Neuronal stem cell (in vitro differentiated cells): ENCODE measurements at regions not wholly inside any gene's neighbourhood (a gene's known extent, or its start where the extent isn't known, plus 50 kb on each side); places are given as distances from the start of the nearest gene placed in this dataset.

ENCODE experiments used
- DNase-seq: peaks from one replicate; pipeline ENCODE4 v3.0.0-alpha.2; 2013; ENCODE audit warnings: low spot score
- H2AFZ ChIP-seq: one replicate; pipeline ENCODE4 v1.6.1; 2013; ENCODE audit warnings: mild to moderate bottlenecking, low read length, inconsistent platforms
- H2AK5ac ChIP-seq: 2 replicates; pipeline ENCODE4 v1.6.1; 2013; ENCODE audit warnings: low read depth, mild to moderate bottlenecking, inconsistent platforms, low read length, moderate library complexity, mixed read lengths
- H2BK120ac ChIP-seq: 2 replicates; pipeline ENCODE4 v1.6.1; 2013; ENCODE audit warnings: low read depth, mild to moderate bottlenecking, inconsistent platforms, low read length, moderate library complexity, mixed read lengths
- H2BK12ac ChIP-seq: one replicate; pipeline ENCODE4 v1.6.1; 2013; ENCODE audit warnings: low read length, inconsistent platforms
- H2BK15ac ChIP-seq: 2 replicates; pipeline ENCODE4 v1.6.1; 2013; ENCODE audit warnings: mild to moderate bottlenecking, low read length, inconsistent platforms, mixed read lengths
- H2BK5ac ChIP-seq: one replicate; pipeline ENCODE4 v1.6.1; 2013; ENCODE audit warnings: inconsistent platforms, mild to moderate bottlenecking, low read length, moderate library complexity
- H3K14ac ChIP-seq: one replicate; pipeline ENCODE4 v1.6.1; 2013; ENCODE audit warnings: low read length, inconsistent platforms
- H3K18ac ChIP-seq: 2 replicates; pipeline ENCODE4 v1.6.1; 2013; ENCODE audit warnings: low read length, inconsistent platforms
- H3K23ac ChIP-seq: 2 replicates; pipeline ENCODE4 v1.6.1; 2013; ENCODE audit warnings: low read depth, mild to moderate bottlenecking, mixed read lengths, low read length, inconsistent platforms; ENCODE audit not compliant: poor library complexity
- H3K27ac ChIP-seq: replicated peaks from 3 replicates; pipeline ENCODE4 v1.5.1; 2013; ENCODE audit warnings: low read length, inconsistent platforms
- H3K27me3 ChIP-seq, 3 experiments: 2 replicates each; pipeline ENCODE4 v1.6.1; 2013; ENCODE audit warnings: low read length in 3 of 3, mild to moderate bottlenecking in 2 of 3, inconsistent platforms in 1 of 3, low read depth in 1 of 3, mixed read lengths in 1 of 3, moderate library complexity in 1 of 3; ENCODE audit not compliant: control insufficient read depth in 3 of 3, insufficient read depth in 3 of 3
- H3K36me3 ChIP-seq, 2 donors: replicated peaks in 1 of 2; 2 replicates each; pipeline ENCODE4 v1.6.1; 2013; ENCODE audit warnings: low read length in 2 of 2; ENCODE audit not compliant: control insufficient read depth in 2 of 2, insufficient read depth in 2 of 2
- H3K4ac ChIP-seq: 2 replicates; pipeline ENCODE4 v1.6.1; 2013; ENCODE audit warnings: inconsistent platforms, mild to moderate bottlenecking, low read length, moderate library complexity
- H3K4me1 ChIP-seq, 2 donors: 1 replicate in 1 of 2; 2 replicates in 1 of 2; pipeline ENCODE4 v1.6.1; 2013; ENCODE audit warnings: low read length in 2 of 2, low read depth in 1 of 2; ENCODE audit not compliant: control insufficient read depth in 2 of 2, insufficient read depth in 1 of 2
- H3K4me2 ChIP-seq: one replicate; pipeline ENCODE4 v1.6.1; 2013; ENCODE audit warnings: mild to moderate bottlenecking, low read length, inconsistent platforms; ENCODE audit not compliant: insufficient read depth, poor library complexity, severe bottlenecking
- H3K4me3 ChIP-seq, 2 donors: 2 replicates each; pipeline ENCODE4 v1.5.1; 2013; ENCODE audit warnings: low read length in 2 of 2, mild to moderate bottlenecking in 2 of 2, inconsistent platforms in 1 of 2, moderate library complexity in 1 of 2
- H3K79me1 ChIP-seq: one replicate; pipeline ENCODE4 v1.6.1; 2013; ENCODE audit warnings: low read depth, mild to moderate bottlenecking, inconsistent platforms, low read length, moderate library complexity
- H3K9ac ChIP-seq: one replicate; pipeline ENCODE4 v1.6.1; 2013; ENCODE audit warnings: mild to moderate bottlenecking, low read depth, low read length, inconsistent platforms; ENCODE audit not compliant: poor library complexity
- H3K9me3 ChIP-seq, 2 donors: replicated peaks in 1 of 2; 2 replicates each; pipeline versions ENCODE3 to v1.6.1; 2013; ENCODE audit warnings: low read length in 2 of 2, mild to moderate bottlenecking in 2 of 2, inconsistent platforms in 1 of 2, low read depth in 1 of 2, mixed read lengths in 1 of 2, moderate library complexity in 1 of 2; ENCODE audit not compliant: control insufficient read depth in 2 of 2, insufficient read depth in 1 of 2
- H4K8ac ChIP-seq: one replicate; pipeline ENCODE4 v1.6.1; 2013; ENCODE audit warnings: low read depth, mild to moderate bottlenecking, inconsistent platforms, low read length, moderate library complexity
- H4K91ac ChIP-seq: one replicate; pipeline ENCODE4 v1.6.1; 2013; ENCODE audit warnings: low read length, low read depth, mild to moderate bottlenecking, inconsistent platforms; ENCODE audit not compliant: poor library complexity
- WGBS, 2 donors: extraction: QIAGEN DNeasy Blood & Tissue Kit; methylation state at CpG; one replicate each; pipeline ENCODE4 v1.1.7; 2013; ENCODE audit warnings: missing lambda C conversion rate in 2 of 2, mixed read lengths in 1 of 2; ENCODE audit not compliant: insufficient read length in 2 of 2, insufficient replicate concordance in 1 of 2; ENCODE audit errors: extremely low coverage in 2 of 2; 5-methylcytosine and 5-hydroxymethylcytosine counted together

DNA sequence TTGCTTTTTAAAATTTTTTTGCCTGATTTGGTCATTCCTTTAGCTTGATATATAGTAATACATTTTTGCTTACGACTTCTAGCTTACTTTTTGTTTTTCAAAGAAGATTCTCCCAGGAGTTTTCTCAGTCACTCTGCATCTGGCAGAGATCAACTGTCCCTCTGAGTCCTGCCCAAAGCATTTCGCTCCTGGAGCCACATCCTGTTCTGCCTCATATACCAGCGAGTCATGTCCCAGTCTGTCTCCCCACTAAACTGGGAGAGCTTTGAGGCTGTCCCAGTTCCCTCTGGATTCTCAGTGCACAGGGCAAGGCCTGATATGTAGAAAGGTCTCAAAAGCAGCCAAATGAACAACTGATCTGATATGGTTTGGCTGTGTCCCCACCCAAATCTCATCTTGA, 326.3 kb downstream of the ARRDC4 start:
- no peak overlapping the region for H2BK15ac ChIP-seq
- no peaks in the 10 kb centered on the region for H3K9me3 ChIP-seq
- no peak overlapping the region for H3K23ac ChIP-seq
- no peak for DNase-seq
- no peak overlapping the region for H2BK12ac ChIP-seq
- H3K18ac ChIP-seq, result no peak overlapping the region
- peaks cover 0 to 2% of the 10 kb centered on the region in 2 donors for H3K4me1 ChIP-seq
- H3K4me2 ChIP-seq, result no peak overlapping the region
- no CpG with 5 or more reads among the region's 3 CpGs for WGBS, 2 donors
- H3K14ac ChIP-seq, result no peak overlapping the region
- no peak overlapping the region for H3K4ac ChIP-seq
- no peak overlapping the region for H3K4me3 ChIP-seq
- no peak overlapping the region for H2BK5ac ChIP-seq
- no peak overlapping the region for H2BK120ac ChIP-seq
- no peak overlapping the region for H3K27ac ChIP-seq
- no peak overlapping the region for H2AK5ac ChIP-seq
- H4K8ac ChIP-seq, result no peak overlapping the region
- no peaks in the 10 kb centered on the region for H3K79me1 ChIP-seq
- no peak overlapping the region for H4K91ac ChIP-seq
- H3K36me3 ChIP-seq, result no peaks in the 10 kb centered on the region
- no peak overlapping the region for H2AFZ ChIP-seq
- no peaks in the 10 kb centered on the region for H3K27me3 ChIP-seq
- no peak overlapping the region for H3K9ac ChIP-seq

GRCh38 chr15:98288091-98288590, 327.6 kb downstream of the ARRDC4 start:
- H3K18ac ChIP-seq, result no peak overlapping the region
- DNase-seq, result no peak
- no peak overlapping the region for H2BK5ac ChIP-seq
- H3K14ac ChIP-seq, result no peak overlapping the region
- H2BK120ac ChIP-seq, result no peak overlapping the region
- no peak overlapping the region for H4K91ac ChIP-seq
- H3K36me3 ChIP-seq, result no peaks in the 10 kb centered on the region
- H4K8ac ChIP-seq, result no peak overlapping the region
- H3K79me1 ChIP-seq, result no peaks in the 10 kb centered on the region
- H2AK5ac ChIP-seq, result no peak overlapping the region
- H3K27ac ChIP-seq, result no peak overlapping the region
- no peak overlapping the region for H3K4ac ChIP-seq
- H2AFZ ChIP-seq, result no peak overlapping the region
- H3K4me3 ChIP-seq, result no peak overlapping the region
- no peak overlapping the region for H3K4me2 ChIP-seq
- no peak overlapping the region for H3K9ac ChIP-seq
- no peaks in the 10 kb centered on the region for H3K27me3 ChIP-seq
- H3K9me3 ChIP-seq, result no peaks in the 10 kb centered on the region
- no CpG with 5 or more reads among the region's 11 CpGs for WGBS, 2 donors
- peak overlapping the region; percentile 60 for H3K23ac ChIP-seq
- no peak overlapping the region for H2BK15ac ChIP-seq
- no peak overlapping the region for H2BK12ac ChIP-seq
- no peaks in the 10 kb centered on the region for H3K4me1 ChIP-seq

- H2BK12ac ChIP-seq, result no peak overlapping the region
- no peak overlapping the region for H3K4ac ChIP-seq
- no peaks in the 10 kb centered on the region for H3K4me1 ChIP-seq
- no peak overlapping the region for H2BK15ac ChIP-seq
- no peak overlapping the region for H2AK5ac ChIP-seq
- no peak overlapping the region for H2AFZ ChIP-seq
- no peak overlapping the region for H2BK120ac ChIP-seq
- no peaks in the 10 kb centered on the region for H3K36me3 ChIP-seq
- no peak overlapping the region for H2BK5ac ChIP-seq
- no peaks in the 10 kb centered on the region for H3K27me3 ChIP-seq
- H3K4me2 ChIP-seq, result no peak overlapping the region
- H3K23ac ChIP-seq, result no peak overlapping the region
- no peak overlapping the region for H4K8ac ChIP-seq
- WGBS, 2 donors, result no CpG with 5 or more reads among the region's 3 CpGs
- no peak overlapping the region for H3K4me3 ChIP-seq
- H3K9ac ChIP-seq, result no peak overlapping the region
- no peak overlapping the region for H3K14ac ChIP-seq
- H3K79me1 ChIP-seq, result no peaks in the 10 kb centered on the region
- no peak for DNase-seq
- H3K18ac ChIP-seq, result no peak overlapping the region
- no peak overlapping the region for H4K91ac ChIP-seq
- no peaks in the 10 kb centered on the region for H3K9me3 ChIP-seq
- H3K27ac ChIP-seq, result no peak overlapping the region
These were observed 329.2 kb downstream of the ARRDC4 start for GRCh38 chr15:98289747-98290146.

- H3K18ac ChIP-seq, result peak overlapping the region; percentile 68
- DNase-seq, result peak; percentile 57
- no peak overlapping the region for H3K23ac ChIP-seq
- H2BK12ac ChIP-seq, result no peak overlapping the region
- H3K14ac ChIP-seq, result peak overlapping the region; percentile 17
- no peak overlapping the region for H3K27ac ChIP-seq
- no peaks in the 10 kb centered on the region for H3K27me3 ChIP-seq
- peak overlapping the region; percentile 51 for H3K9ac ChIP-seq
- H3K9me3 ChIP-seq, result no peaks in the 10 kb centered on the region
- no peak overlapping the region for H2BK120ac ChIP-seq
- H2BK15ac ChIP-seq, result no peak overlapping the region
- H3K4me2 ChIP-seq, result peak overlapping the region; percentile 84
- no peak overlapping the region for H4K8ac ChIP-seq
- no CpG with 5 or more reads among the region's 46 CpGs for WGBS, 2 donors
- H2BK5ac ChIP-seq, result no peak overlapping the region
- H2AFZ ChIP-seq, result no peak overlapping the region
- no peak overlapping the region for H3K4ac ChIP-seq
- H4K91ac ChIP-seq, result no peak overlapping the region
- no peak overlapping the region for H2AK5ac ChIP-seq
- H3K79me1 ChIP-seq, result no peaks in the 10 kb centered on the region
- H3K4me1 ChIP-seq, result no peaks in the 10 kb centered on the region
- H3K4me3 ChIP-seq, result peak overlapping the region in 1 of 2 donors; percentile 63
- H3K36me3 ChIP-seq, result no peaks in the 10 kb centered on the region
These were observed 332.1 kb downstream of the ARRDC4 start for GRCh38 chr15:98292442-98293240.
